GM23248 (cell line): ENCODE measurements at regions not wholly inside any gene's neighbourhood (a gene's known extent, or its start where the extent isn't known, plus 50 kb on each side); places are given as distances from the start of the nearest gene placed in this dataset.

Experiments
- EZH2 ChIP-seq: fragments of 200-600 bp; sonication (generic); IDR thresholded peaks from 2 replicates; pipeline ENCODE4 v1.6.1; 2018; ENCODE audit warnings: antibody characterized with exemption, mild to moderate bottlenecking; ENCODE audit not compliant: insufficient read depth, poor library complexity, severe bottlenecking
- EZH2phosphoT487 ChIP-seq: fragments of 200-600 bp; sonication (generic); IDR thresholded peaks from 2 replicates; pipeline ENCODE4 v1.6.1; 2018; ENCODE audit warnings: antibody characterized with exemption, moderate library complexity, mild to moderate bottlenecking, low read depth; ENCODE audit not compliant: insufficient read depth

- no peak for TF ChIP-seq EZH2phosphoT487
- no peak for TF ChIP-seq EZH2
Observed at GRCh38 chr18:52093171-52093570, 246.8 kb upstream of the DCC start.
